Loucy (cell line): ENCODE measurements at regions not wholly inside any gene's neighbourhood (a gene's known extent, or its start where the extent isn't known, plus 50 kb on each side); places are given as distances from the start of the nearest gene placed in this dataset.

Source experiments
- H2AFZ ChIP-seq: fragments of 200-600 bp; sonication (generic); 2 replicates; pipeline ENCODE4 v1.6.0; 2016; ENCODE audit warnings: antibody characterized with exemption, mild to moderate bottlenecking, low read length, moderate library complexity
- H3F3A ChIP-seq: fragments of 200-600 bp; 2 replicates; pipeline ENCODE4 v1.6.0; 2016; ENCODE audit warnings: antibody characterized with exemption, low read depth, mild to moderate bottlenecking
- H3K27me3 ChIP-seq: fragments of 200-600 bp; sonication (generic); 2 replicates; pipeline ENCODE4 v1.6.1; 2014; ENCODE audit warnings: low read length, mild to moderate bottlenecking; ENCODE audit not compliant: insufficient read depth, poor library complexity, severe bottlenecking
- H3K36me3 ChIP-seq: fragments of 200-600 bp; sonication (generic); 2 replicates; pipeline ENCODE4 v1.6.1; 2016; ENCODE audit warnings: low read length; ENCODE audit not compliant: insufficient read depth
- H3K4me1 ChIP-seq: fragments of 200-600 bp; sonication (generic); 2 replicates; pipeline ENCODE4 v1.5.1; 2014; ENCODE audit warnings: low read length, mild to moderate bottlenecking; ENCODE audit not compliant: insufficient read depth, poor library complexity, severe bottlenecking
- H3K4me2 ChIP-seq: fragments of 200-600 bp; sonication (generic); 2 replicates; pipeline ENCODE4 v1.6.0; 2014; ENCODE audit warnings: antibody characterized with exemption, low read length, low read depth, mild to moderate bottlenecking; ENCODE audit not compliant: poor library complexity, severe bottlenecking
- H3K4me3 ChIP-seq: fragments of 200-600 bp; sonication (generic); 2 replicates; pipeline ENCODE4 v1.5.1; 2014; ENCODE audit warnings: low read length, mild to moderate bottlenecking, mixed read lengths; ENCODE audit not compliant: poor library complexity, severe bottlenecking
- H3K79me2 ChIP-seq: fragments of 200-600 bp; sonication (generic); 2 replicates; pipeline ENCODE4 v1.6.1; 2014; ENCODE audit warnings: low read length; ENCODE audit not compliant: insufficient read depth
- H3K9ac ChIP-seq: fragments of 200-600 bp; sonication (generic); 2 replicates; pipeline ENCODE4 v1.6.0; 2014; ENCODE audit warnings: mild to moderate bottlenecking, low read depth, low read length, moderate library complexity; ENCODE audit not compliant: poor library complexity, severe bottlenecking
- H3K9me2 ChIP-seq: fragments of 200-600 bp; sonication (generic); replicated peaks from 2 replicates; pipeline ENCODE4 v1.6.1; 2016; ENCODE audit warnings: low read depth, low read length, mixed read lengths
- H3K9me3 ChIP-seq: fragments of 200-600 bp; sonication (generic); 2 replicates; pipeline ENCODE4 v1.6.1; 2014; ENCODE audit warnings: mild to moderate bottlenecking, antibody characterized with exemption, low read length, low read depth; ENCODE audit not compliant: insufficient read depth
- H4K20me1 ChIP-seq: fragments of 200-600 bp; sonication (generic); 2 replicates; pipeline ENCODE4 v1.6.0; 2014; ENCODE audit warnings: antibody characterized with exemption, low read length, mild to moderate bottlenecking; ENCODE audit not compliant: insufficient read depth, poor library complexity, severe bottlenecking
- EZH2phosphoT487 ChIP-seq: fragments of 200-600 bp; IDR thresholded peaks from 2 replicates; pipeline ENCODE4 v1.6.1; 2018; ENCODE audit warnings: antibody characterized with exemption, mild to moderate bottlenecking, moderate library complexity, borderline replicate concordance
- TF ChIP-seq, protein P1 (sequence below): fragments of 200-600 bp; sonication (generic); conservative IDR thresholded peaks from 2 replicates; pipeline ENCODE4 v1.5.1; 2014; ENCODE audit warnings: mild to moderate bottlenecking, antibody characterized with exemption, low read length

DNA sequence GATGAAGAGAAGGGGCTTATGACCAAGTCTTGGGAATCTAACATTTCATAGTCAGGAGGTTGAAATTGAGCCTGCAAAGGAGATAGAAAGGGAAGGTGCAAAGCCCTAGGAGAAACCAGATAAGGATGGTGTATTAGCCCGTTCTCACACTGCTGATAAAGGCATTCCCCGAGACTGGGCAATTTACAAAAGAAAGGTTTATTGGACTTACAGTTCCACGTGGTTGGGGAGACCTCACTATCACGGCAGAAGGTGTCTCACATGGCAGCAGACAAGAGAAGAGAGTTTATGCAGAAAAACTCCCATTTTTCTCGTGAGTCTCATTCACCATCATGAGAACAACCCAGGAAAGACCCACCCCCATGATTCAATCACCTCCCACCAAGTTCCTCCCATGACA lies 129.5 kb upstream of the LNX1 start:
- no peak overlapping the region for H3K4me3 ChIP-seq
- no peak overlapping the region for H3K9ac ChIP-seq
- no peaks in the 10 kb centered on the region for H3K4me1 ChIP-seq
- H4K20me1 ChIP-seq: no peaks in the 10 kb centered on the region
- H3K27me3 ChIP-seq: no peaks in the 10 kb centered on the region
- no peak overlapping the region for H3K4me2 ChIP-seq
- no peak overlapping the region for H2AFZ ChIP-seq
- no peak for TF ChIP-seq EZH2phosphoT487
- TF ChIP-seq, protein P1, sequence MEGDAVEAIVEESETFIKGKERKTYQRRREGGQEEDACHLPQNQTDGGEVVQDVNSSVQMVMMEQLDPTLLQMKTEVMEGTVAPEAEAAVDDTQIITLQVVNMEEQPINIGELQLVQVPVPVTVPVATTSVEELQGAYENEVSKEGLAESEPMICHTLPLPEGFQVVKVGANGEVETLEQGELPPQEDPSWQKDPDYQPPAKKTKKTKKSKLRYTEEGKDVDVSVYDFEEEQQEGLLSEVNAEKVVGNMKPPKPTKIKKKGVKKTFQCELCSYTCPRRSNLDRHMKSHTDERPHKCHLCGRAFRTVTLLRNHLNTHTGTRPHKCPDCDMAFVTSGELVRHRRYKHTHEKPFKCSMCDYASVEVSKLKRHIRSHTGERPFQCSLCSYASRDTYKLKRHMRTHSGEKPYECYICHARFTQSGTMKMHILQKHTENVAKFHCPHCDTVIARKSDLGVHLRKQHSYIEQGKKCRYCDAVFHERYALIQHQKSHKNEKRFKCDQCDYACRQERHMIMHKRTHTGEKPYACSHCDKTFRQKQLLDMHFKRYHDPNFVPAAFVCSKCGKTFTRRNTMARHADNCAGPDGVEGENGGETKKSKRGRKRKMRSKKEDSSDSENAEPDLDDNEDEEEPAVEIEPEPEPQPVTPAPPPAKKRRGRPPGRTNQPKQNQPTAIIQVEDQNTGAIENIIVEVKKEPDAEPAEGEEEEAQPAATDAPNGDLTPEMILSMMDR: no peak
- no peaks in the 10 kb centered on the region for H3K9me2 ChIP-seq
- no peaks in the 10 kb centered on the region for H3F3A ChIP-seq
- no peaks in the 10 kb centered on the region for H3K36me3 ChIP-seq
- no peaks in the 10 kb centered on the region for H3K79me2 ChIP-seq
- no peaks in the 10 kb centered on the region for H3K9me3 ChIP-seq

DNA sequence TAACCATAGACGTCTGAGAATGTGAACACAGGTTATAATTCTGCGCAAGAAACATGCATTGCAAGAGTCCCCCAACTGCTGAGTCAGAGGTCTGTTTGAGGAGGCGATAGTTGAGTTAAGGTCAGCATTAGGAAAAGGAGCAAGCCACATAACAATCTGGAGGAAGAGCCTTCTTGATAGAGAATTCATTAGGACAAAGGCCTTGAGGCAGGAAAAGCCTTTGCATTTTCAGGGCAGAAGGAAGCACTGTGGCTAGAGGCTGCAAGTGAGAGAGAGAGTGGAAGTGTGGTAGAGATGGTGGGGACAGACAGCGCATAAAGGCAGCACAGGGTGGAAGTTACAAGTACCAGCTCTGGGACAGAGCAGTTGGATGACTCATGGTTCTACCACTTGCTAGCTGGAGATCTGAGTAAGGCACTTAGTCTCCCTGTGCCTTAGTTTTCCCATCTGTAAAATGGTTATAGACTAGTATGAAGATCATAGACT lies 125.8 kb upstream of the LNX1 start:
- no peaks in the 10 kb centered on the region for H3K9me2 ChIP-seq
- H3K79me2 ChIP-seq: no peaks in the 10 kb centered on the region
- no peaks in the 10 kb centered on the region for H3K27me3 ChIP-seq
- TF ChIP-seq, protein P1: no peak
- no peak for TF ChIP-seq EZH2phosphoT487
- no peaks in the 10 kb centered on the region for H4K20me1 ChIP-seq
- H3K9ac ChIP-seq: no peak overlapping the region
- no peak overlapping the region for H2AFZ ChIP-seq
- H3K4me1 ChIP-seq: no peaks in the 10 kb centered on the region
- H3K4me3 ChIP-seq: no peak overlapping the region
- no peaks in the 10 kb centered on the region for H3F3A ChIP-seq
- H3K9me3 ChIP-seq: no peaks in the 10 kb centered on the region
- no peak overlapping the region for H3K4me2 ChIP-seq
- H3K36me3 ChIP-seq: no peaks in the 10 kb centered on the region

GRCh38 chr4:53716471-53717063 lies 125.3 kb upstream of the LNX1 start:
- H3K9ac ChIP-seq: no peak overlapping the region
- no peaks in the 10 kb centered on the region for H3K4me1 ChIP-seq
- H3K36me3 ChIP-seq: no peaks in the 10 kb centered on the region
- no peak for TF ChIP-seq EZH2phosphoT487
- TF ChIP-seq, protein P1: no peak
- H3K27me3 ChIP-seq: no peaks in the 10 kb centered on the region
- H3F3A ChIP-seq: no peaks in the 10 kb centered on the region
- no peaks in the 10 kb centered on the region for H3K9me3 ChIP-seq
- no peaks in the 10 kb centered on the region for H3K9me2 ChIP-seq
- no peak overlapping the region for H3K4me3 ChIP-seq
- H2AFZ ChIP-seq: no peak overlapping the region
- H4K20me1 ChIP-seq: no peaks in the 10 kb centered on the region
- H3K4me2 ChIP-seq: no peak overlapping the region
- no peaks in the 10 kb centered on the region for H3K79me2 ChIP-seq
